ENCODE measurements at regions not wholly inside any gene's neighbourhood (a gene's known extent, or its start where the extent isn't known, plus 50 kb on each side); places are given as distances from the start of the nearest gene placed in this dataset.

GRCh38 chr22:34306361-34306760, 386.1 kb upstream of the LARGE1 start:
- Mint-ChIP-seq H3K4me3 (no peak overlapping the region), H3K9me3 (peaks cover 4% of the 10 kb centered on the region), H3K36me3 (ENCODE audit: low read depth) (no peaks in the 10 kb centered on the region), H3K4me1 (ENCODE audit: low read depth) (no peaks in the 10 kb centered on the region), H3K27me3 (no peaks in the 10 kb centered on the region), H3K27ac (no peak overlapping the region)
- Histone ChIP-seq H3K27ac (ENCODE audit: low read depth in 1 of 2, low read length in 2 of 2) (no peak overlapping the region), H3K36me3 (ENCODE audit: insufficient read depth, low read length) (no peaks in the 10 kb centered on the region), H3K4me3 (ENCODE audit: low read length) (no peak overlapping the region), H3K4me1 (ENCODE audit: insufficient read depth, low read length) (no peaks in the 10 kb centered on the region), H3K27me3 (ENCODE audit: control insufficient read depth in 1 of 2, insufficient read depth in 2 of 2, low read length in 2 of 2) (no peaks in the 10 kb centered on the region), H3K9me3 (ENCODE audit: control insufficient read depth in 1 of 2, insufficient read depth in 1 of 2, low read length in 2 of 2) (peaks cover 0 to 5% of the 10 kb centered on the region in 2 experiments)
- intact Hi-C loops (cut with DNase I, micrococcal nuclease) = no loop called here
- CTCF ChIA-PET = no interaction called here
- POLR2A ChIA-PET = no interaction called here
- DNase-seq (no peak), ATAC-seq (ENCODE audit: poor library complexity) (no peak)
- no peak for TF ChIP-seq CTCF (IDR thresholded peaks at IDR 0.05)

- H3K27ac Mint-ChIP-seq = no peak overlapping the region
- peaks cover 0 to 10% of the 10 kb centered on the region in 2 experiments for H3K9me3 ChIP-seq (ENCODE audit: control insufficient read depth in 1 of 2, insufficient read depth in 1 of 2, low read length in 2 of 2)
- no peaks in the 10 kb centered on the region for H3K4me1 ChIP-seq (ENCODE audit: insufficient read depth, low read length)
- no peak overlapping the region for H3K4me3 ChIP-seq (ENCODE audit: low read length)
- DNase-seq (no peak), ATAC-seq (ENCODE audit: poor library complexity) (no peak)
- H3K4me3 Mint-ChIP-seq = no peak overlapping the region
- no peaks in the 10 kb centered on the region for H3K36me3 ChIP-seq (ENCODE audit: insufficient read depth, low read length)
- H3K36me3 Mint-ChIP-seq (ENCODE audit: low read depth) = no peaks in the 10 kb centered on the region
- POLR2A ChIA-PET = no interaction called here
- H3K27me3 Mint-ChIP-seq = no peaks in the 10 kb centered on the region
- no peaks in the 10 kb centered on the region for H3K4me1 Mint-ChIP-seq (ENCODE audit: low read depth)
- CTCF ChIA-PET = no interaction called here
- no peak overlapping the region for H3K27ac ChIP-seq (ENCODE audit: low read depth in 1 of 2, low read length in 2 of 2)
- no peaks in the 10 kb centered on the region for H3K27me3 ChIP-seq (ENCODE audit: control insufficient read depth in 1 of 2, insufficient read depth in 2 of 2, low read length in 2 of 2)
- no peak for TF ChIP-seq CTCF (IDR thresholded peaks at IDR 0.05)
- H3K9me3 Mint-ChIP-seq = peaks cover 4% of the 10 kb centered on the region
- intact Hi-C loops (cut with DNase I, micrococcal nuclease) = no loop called here
These were observed 387.8 kb upstream of the LARGE1 start for GRCh38 chr22:34308101-34308500.

GRCh38 chr22:34319346-34319745, 399.1 kb upstream of the LARGE1 start:
- H3K36me3 Mint-ChIP-seq (ENCODE audit: low read depth) = no peaks in the 10 kb centered on the region
- POLR2A ChIA-PET = no interaction called here
- intact Hi-C loops (cut with DNase I, micrococcal nuclease) = no loop called here

More at GRCh38 chr22:34319346-34319745, 399.1 kb upstream of the LARGE1 start:
- H3K4me3 Mint-ChIP-seq = no peak overlapping the region
- no peak overlapping the region for H3K4me3 ChIP-seq (ENCODE audit: low read length)
- H3K4me1 Mint-ChIP-seq (ENCODE audit: low read depth) = no peaks in the 10 kb centered on the region
- DNase-seq (no peak), ATAC-seq (ENCODE audit: poor library complexity) (no peak)
- CTCF ChIA-PET = no interaction called here
- no peak for TF ChIP-seq CTCF (IDR thresholded peaks at IDR 0.05)
- no peaks in the 10 kb centered on the region for H3K27me3 Mint-ChIP-seq
- H3K27ac ChIP-seq (ENCODE audit: low read depth in 1 of 2, low read length in 2 of 2) = no peak overlapping the region
- no peaks in the 10 kb centered on the region for H3K36me3 ChIP-seq (ENCODE audit: insufficient read depth, low read length)
- H3K4me1 ChIP-seq (ENCODE audit: insufficient read depth, low read length) = no peaks in the 10 kb centered on the region
- H3K9me3 ChIP-seq (ENCODE audit: control insufficient read depth in 1 of 2, insufficient read depth in 1 of 2, low read length in 2 of 2) = peaks cover 8 to 14% of the 10 kb centered on the region in 2 experiments
- no peak overlapping the region for H3K27ac Mint-ChIP-seq
- no peaks in the 10 kb centered on the region for H3K27me3 ChIP-seq (ENCODE audit: control insufficient read depth in 1 of 2, insufficient read depth in 2 of 2, low read length in 2 of 2)
- peaks cover 5% of the 10 kb centered on the region for H3K9me3 Mint-ChIP-seq
